Astrocyte of the spinal cord (primary cell): ENCODE measurements at regions not wholly inside any gene's neighbourhood (a gene's known extent, or its start where the extent isn't known, plus 50 kb on each side); places are given as distances from the start of the nearest gene placed in this dataset.

Source experiments
- DNase-seq: peaks from one replicate; pipeline ENCODE4 v3.0.0; 2011; ENCODE audit warnings: low read depth, low spot score
- H3K4me3 ChIP-seq: 2 replicates; pipeline ENCODE4 v1.5.1; 2011; ENCODE audit warnings: low read depth, mild to moderate bottlenecking, low read length, moderate library complexity
- CTCF ChIP-seq: IDR thresholded peaks from 2 replicates; pipeline ENCODE4 v1.5.1; 2012; ENCODE audit warnings: low read depth, mild to moderate bottlenecking, low read length, inconsistent platforms
- in situ Hi-C: cut with HindIII; loops from 2 replicates; pipeline ENCODE4 v1.10.0; 2017; ENCODE audit warnings: low sequenced_read_pairs

- no peak for TF ChIP-seq CTCF
- DNase-seq, result no peak
- no peak overlapping the region for H3K4me3 ChIP-seq
- in situ Hi-C loops, result no loop called here
Observed at GRCh38 chr4:18518098-18518497, 496.5 kb upstream of the LCORL start.

GRCh38 chr4:18513861-18514260 lies 492.3 kb upstream of the LCORL start:
- DNase-seq, result no peak
- in situ Hi-C loops, result no loop called here
- H3K4me3 ChIP-seq, result no peak overlapping the region
- no peak for TF ChIP-seq CTCF

- H3K4me3 ChIP-seq, result no peak overlapping the region
- in situ Hi-C loops, result no loop called here
- no peak for TF ChIP-seq CTCF
- DNase-seq, result no peak
Observed at GRCh38 chr4:18512718-18513117, 491.2 kb upstream of the LCORL start.

- no peak for TF ChIP-seq CTCF
- DNase-seq, result no peak
- in situ Hi-C loops, result no loop called here
- no peak overlapping the region for H3K4me3 ChIP-seq
Observed at GRCh38 chr4:18511727-18512126, 490.2 kb upstream of the LCORL start.

- in situ Hi-C loops, result no loop called here
- no peak for TF ChIP-seq CTCF
- no peak overlapping the region for H3K4me3 ChIP-seq
- no peak for DNase-seq
Observed at GRCh38 chr4:18508786-18509185, 487.2 kb upstream of the LCORL start.

- in situ Hi-C loops, result no loop called here
- no peak for DNase-seq
- TF ChIP-seq CTCF, result no peak
Observed at GRCh38 chr4:18480928-18481327, 459.4 kb upstream of the LCORL start.

GRCh38 chr4:18480342-18480741 lies 458.8 kb upstream of the LCORL start:
- in situ Hi-C loops, result no loop called here

More at GRCh38 chr4:18480928-18481327, 459.4 kb upstream of the LCORL start:
- H3K4me3 ChIP-seq, result no peak overlapping the region

More at GRCh38 chr4:18480342-18480741, 458.8 kb upstream of the LCORL start:
- no peak overlapping the region for H3K4me3 ChIP-seq
- no peak for DNase-seq
- no peak for TF ChIP-seq CTCF
